ENCODE measurements at regions not wholly inside any gene's neighbourhood (a gene's known extent, or its start where the extent isn't known, plus 50 kb on each side); places are given as distances from the start of the nearest gene placed in this dataset.

DNA sequence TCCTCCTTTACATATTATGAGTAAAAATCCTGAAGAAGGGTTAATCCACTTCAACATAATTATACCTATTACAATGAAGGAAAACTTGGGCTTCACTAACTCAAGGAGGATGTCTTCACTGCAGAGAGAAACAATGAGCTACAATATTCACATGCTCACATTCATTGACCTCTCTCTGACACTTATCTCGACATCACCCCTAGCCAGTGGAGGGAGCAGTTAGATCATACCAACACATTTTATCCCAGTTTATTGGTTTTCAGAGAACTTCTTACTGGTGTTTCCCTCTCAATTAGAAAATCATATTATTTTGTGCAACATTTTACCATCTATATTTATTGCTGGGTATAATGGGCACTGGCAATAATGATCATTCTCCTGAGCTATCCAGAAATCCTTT lies 646.5 kb downstream of the TENT5A start:
- TF ChIP-seq, protein P1, sequence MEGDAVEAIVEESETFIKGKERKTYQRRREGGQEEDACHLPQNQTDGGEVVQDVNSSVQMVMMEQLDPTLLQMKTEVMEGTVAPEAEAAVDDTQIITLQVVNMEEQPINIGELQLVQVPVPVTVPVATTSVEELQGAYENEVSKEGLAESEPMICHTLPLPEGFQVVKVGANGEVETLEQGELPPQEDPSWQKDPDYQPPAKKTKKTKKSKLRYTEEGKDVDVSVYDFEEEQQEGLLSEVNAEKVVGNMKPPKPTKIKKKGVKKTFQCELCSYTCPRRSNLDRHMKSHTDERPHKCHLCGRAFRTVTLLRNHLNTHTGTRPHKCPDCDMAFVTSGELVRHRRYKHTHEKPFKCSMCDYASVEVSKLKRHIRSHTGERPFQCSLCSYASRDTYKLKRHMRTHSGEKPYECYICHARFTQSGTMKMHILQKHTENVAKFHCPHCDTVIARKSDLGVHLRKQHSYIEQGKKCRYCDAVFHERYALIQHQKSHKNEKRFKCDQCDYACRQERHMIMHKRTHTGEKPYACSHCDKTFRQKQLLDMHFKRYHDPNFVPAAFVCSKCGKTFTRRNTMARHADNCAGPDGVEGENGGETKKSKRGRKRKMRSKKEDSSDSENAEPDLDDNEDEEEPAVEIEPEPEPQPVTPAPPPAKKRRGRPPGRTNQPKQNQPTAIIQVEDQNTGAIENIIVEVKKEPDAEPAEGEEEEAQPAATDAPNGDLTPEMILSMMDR (IDR thresholded peaks at IDR 0.05 in 4 of 5, conservative IDR thresholded peaks at IDR 0.05 in 1 of 5) = no peak
- TF ChIP-seq POLR2A (IDR thresholded peaks at IDR 0.05) = no peak

All from gastrocnemius medialis (tissue), 4 donors.